HepG2 (cell line): ENCODE measurements at regions not wholly inside any gene's neighbourhood (a gene's known extent, or its start where the extent isn't known, plus 50 kb on each side); places are given as distances from the start of the nearest gene placed in this dataset.

Experiments
- ATAC-seq: fragments of 200-7000 bp; cut with Tn5 transposase; 3 replicates; pipeline ENCODE4 v1.9.1; 2020; ENCODE audit warnings: mild to moderate bottlenecking, moderate library complexity
- BruUV-seq: library from RNA; stranded (reverse); fragments of 400-500 nt; replicated peaks from 2 replicates; lab custom pipeline; 2021; lab: Mats Ljungman, UMichigan
- CTCF ChIA-PET: fragments of 300-600 bp; formaldehyde crosslinking; extraction: SDS; loops from one replicate; lab custom pipeline; 2021; ENCODE audit warnings: low total read pairs, inconsistent platforms, low intra/inter-chr PET ratio; lab: Yijun Ruan, JAX
- POLR2A ChIA-PET: fragments of 350-600 bp; sonication (Branson Sonifier 250); formaldehyde crosslinking; loops from one replicate; lab custom pipeline; 2020; ENCODE audit warnings: antibody characterized with exemption, inconsistent platforms; lab: Yijun Ruan, JAX
- DNase-seq: peaks from one replicate; pipeline ENCODE4 v3.0.0-alpha.2; 2015; ENCODE audit warnings: low spot score
- FAIRE-seq: peaks from 3 replicates; lab custom pipeline; 2011; peaks lifted over from hg19 to GRCh38; lab: Jason Lieb, UNC
- H2AFZ ChIP-seq: one replicate; pipeline ENCODE4 v1.6.1; 2011; ENCODE audit warnings: low read length, inconsistent platforms
- H3K27ac ChIP-seq: fragments of 300-600 bp; 3 replicates; pipeline ENCODE4 v1.8.0; 2011; ENCODE audit warnings: mixed run types, mild to moderate bottlenecking, mixed read lengths, low read length, inconsistent platforms; ENCODE audit not compliant: insufficient read depth; ENCODE audit errors: extremely low read length
- H3K27me3 ChIP-seq, 2 experiments: fragments of 200-600 bp in 1 of 2; 2 replicates in 1 of 2; 3 replicates in 1 of 2; pipeline versions ENCODE4 v1.6.0 to v1.8.0; 2011; ENCODE audit warnings: low read length in 2 of 2, mild to moderate bottlenecking in 2 of 2, moderate library complexity in 2 of 2, inconsistent platforms in 1 of 2; ENCODE audit not compliant: insufficient read depth in 2 of 2, control insufficient read depth in 1 of 2
- H3K36me3 ChIP-seq, 2 experiments: fragments of 200-600 bp in 1 of 2; replicated peaks in 1 of 2; 2 replicates in 1 of 2; 3 replicates in 1 of 2; pipeline versions ENCODE4 v1.5.1 to v1.8.0; 2011; ENCODE audit warnings: low read length in 2 of 2, inconsistent platforms in 1 of 2; ENCODE audit not compliant: insufficient read depth in 2 of 2, control insufficient read depth in 1 of 2
- H3K4me1 ChIP-seq: 2 replicates; pipeline ENCODE4 v1.5.1; 2012; ENCODE audit warnings: low read length, inconsistent platforms; ENCODE audit not compliant: insufficient read depth
- H3K4me2 ChIP-seq: 2 replicates; pipeline ENCODE4 v1.6.0; 2011; ENCODE audit warnings: low read depth, low read length, inconsistent platforms
- H3K4me3 ChIP-seq, 3 experiments: fragments of 200-600 bp in 1 of 3; sonication (generic), shearing (Covaris generic) in 1 of 3; replicated peaks in 1 of 3; 2 replicates each; pipeline ENCODE4 v1.5.1; 2011 to 2016; ENCODE audit warnings: low read length in 3 of 3, inconsistent platforms in 2 of 3, low read depth in 2 of 3, mild to moderate bottlenecking in 2 of 3, control low read depth in 1 of 3, mixed read lengths in 1 of 3; ENCODE audit not compliant: insufficient read depth in 1 of 3
- H3K79me2 ChIP-seq: one replicate; pipeline ENCODE4 v1.6.1; 2011; ENCODE audit warnings: low read length, inconsistent platforms; ENCODE audit not compliant: insufficient read depth
- H3K9ac ChIP-seq: 2 replicates; pipeline ENCODE4 v1.6.0; 2011; ENCODE audit warnings: mild to moderate bottlenecking, low read depth, low read length, inconsistent platforms; ENCODE audit not compliant: insufficient read depth
- H3K9me3 ChIP-seq: 2 replicates; pipeline ENCODE4 v1.5.1; 2012; ENCODE audit warnings: mild to moderate bottlenecking, low read length
- H4K20me1 ChIP-seq: 2 replicates; pipeline ENCODE4 v1.6.0; 2011; ENCODE audit warnings: inconsistent platforms, mild to moderate bottlenecking, low read length, moderate library complexity; ENCODE audit not compliant: insufficient read depth
- MBD4 ChIP-seq: IDR thresholded peaks from 2 replicates; pipeline ENCODE4 v1.6.1; 2012; ENCODE audit warnings: low read length, inconsistent platforms, borderline replicate concordance
- PAX8 ChIP-seq: sonication (generic); formaldehyde crosslinking; IDR thresholded peaks from 2 replicates; pipeline ENCODE4 v1.8.0; 2022; ENCODE audit warnings: mild to moderate bottlenecking, missing genetic modification reagents, borderline replicate concordance
- SMARCC2 ChIP-seq: fragments of 450-650 bp; IDR thresholded peaks from 2 replicates; pipeline ENCODE4 v1.6.1; 2017; ENCODE audit warnings: antibody characterized with exemption, mild to moderate bottlenecking
- SP140L ChIP-seq: sonication (generic); formaldehyde crosslinking; IDR thresholded peaks from 2 replicates; pipeline ENCODE4 v1.4.0; 2020; ENCODE audit warnings: missing genetic modification reagents, borderline replicate concordance
- ZNF124 ChIP-seq: sonication (generic); formaldehyde crosslinking; IDR thresholded peaks from 2 replicates; pipeline ENCODE4 v1.4.0; 2020; ENCODE audit warnings: missing genetic modification reagents
- ZNF263 ChIP-seq: sonication (generic); formaldehyde crosslinking; IDR thresholded peaks from 2 replicates; pipeline ENCODE4 v1.4.0; 2020; ENCODE audit warnings: missing genetic modification reagents
- ZNF33A ChIP-seq: sonication (generic); formaldehyde crosslinking; IDR thresholded peaks from 2 replicates; pipeline ENCODE4 v1.5.1; 2020; ENCODE audit warnings: missing genetic modification reagents, mild to moderate bottlenecking, moderate library complexity, borderline replicate concordance
- ZNF724P ChIP-seq: sonication (generic); formaldehyde crosslinking; IDR thresholded peaks from 2 replicates; pipeline ENCODE4 v1.8.0; 2022; ENCODE audit warnings: missing genetic modification reagents, borderline replicate concordance
- ZNF781 ChIP-seq: sonication (generic); formaldehyde crosslinking; IDR thresholded peaks from 2 replicates; pipeline ENCODE4 v1.5.1; 2020; ENCODE audit warnings: borderline replicate concordance, mild to moderate bottlenecking, missing genetic modification reagents; ENCODE audit errors: not compliant biosample characterization
- ZSCAN30 ChIP-seq: sonication (generic); formaldehyde crosslinking; IDR thresholded peaks from 2 replicates; pipeline ENCODE4 v1.5.0; 2020; ENCODE audit warnings: mild to moderate bottlenecking, missing genetic modification reagents
- WGBS: methylation state at CpG from one replicate; pipeline ENCODE4 v1.1.6; 2017; ENCODE audit warnings: low lambda C conversion rate; 5-methylcytosine and 5-hydroxymethylcytosine counted together
- in situ Hi-C: cut with HindIII; loops from 2 replicates; pipeline ENCODE4 v1.10.0; 2017; ENCODE audit warnings: low pct_unique_long_range_greater_than_20kb; ENCODE audit not compliant: extremely low pct_ligation_motif_present
- intact Hi-C: fragments of 100-400 bp; cut with micrococcal nuclease; formaldehyde crosslinking; loops from one replicate; pipeline ENCODE4 v1.10.0; 2022; ENCODE audit not compliant: unreplicated experiment
- TF ChIP-seq, protein P1 (sequence below): sonication (generic); formaldehyde crosslinking; IDR thresholded peaks from 2 replicates; pipeline ENCODE4 v1.5.1; 2020; ENCODE audit warnings: missing genetic modification reagents, mild to moderate bottlenecking, borderline replicate concordance
- TF ChIP-seq, protein P2 (sequence below): IDR thresholded peaks from 2 replicates; pipeline ENCODE4 v1.6.1; 2016; ENCODE audit warnings: mild to moderate bottlenecking, missing biosample characterization, missing genetic modification reagents
- TF ChIP-seq, protein P3 (sequence below): sonication (generic); formaldehyde crosslinking; conservative IDR thresholded peaks from 2 replicates; pipeline ENCODE4 v1.4.0; 2020; ENCODE audit warnings: missing genetic modification reagents
- TF ChIP-seq, protein P4 (sequence below): sonication (generic); formaldehyde crosslinking; IDR thresholded peaks from 2 replicates; pipeline ENCODE4 v1.5.0; 2020; ENCODE audit warnings: missing genetic modification reagents

DNA sequence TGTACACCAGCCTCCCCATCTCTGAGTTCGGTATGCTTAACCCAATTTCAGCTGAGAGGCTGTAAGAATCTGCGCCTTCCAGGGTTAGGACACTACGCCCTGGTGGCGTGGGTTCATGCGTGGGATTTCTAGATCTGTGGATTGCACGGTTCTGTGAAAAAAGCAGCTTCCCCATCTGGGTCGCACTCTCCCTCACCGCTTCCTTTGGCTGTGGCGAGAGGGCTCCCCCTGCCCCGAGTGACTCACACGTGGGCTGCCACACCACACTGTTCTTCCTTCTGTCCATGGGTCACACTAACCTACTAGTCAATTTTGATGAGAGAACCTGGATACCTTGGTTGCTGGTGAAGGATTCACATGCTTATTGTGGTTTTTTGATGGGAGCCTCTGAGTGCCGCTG is 256.0 kb upstream of the MAF start:
- no peak overlapping the region for H2AFZ ChIP-seq
- TF ChIP-seq SP140L (CRISPR knock-in tag) (no peak), ZNF724P (CRISPR knock-in tag) (no peak), ZSCAN30 (CRISPR knock-in tag) (no peak), ZNF263 (CRISPR knock-in tag) (no peak), SMARCC2 (no peak)
- DNase-seq (no peak), FAIRE-seq (no peak), ATAC-seq (no peak)
- H3K79me2 ChIP-seq, result no peaks in the 10 kb centered on the region
- no peak overlapping the region for H3K4me2 ChIP-seq
- ChIA-PET CTCF (no interaction called here), POLR2A (no interaction called here)
- peaks cover 48% of the 10 kb centered on the region for H3K9me3 ChIP-seq
- no peaks in the 10 kb centered on the region for H4K20me1 ChIP-seq
- H3K36me3 ChIP-seq, result no peaks in the 10 kb centered on the region
- no peak overlapping the region for H3K4me3 ChIP-seq
- intact Hi-C loops (no loop called here), in situ Hi-C loops (no loop called here)
- H3K27ac ChIP-seq, result no peak overlapping the region
- H3K9ac ChIP-seq, result no peak overlapping the region
- no TSS peak for BruUV-seq
- 56% methylated on average over 12 of the region's 12 CpGs for WGBS
- H3K27me3 ChIP-seq, result no peaks in the 10 kb centered on the region
- H3K4me1 ChIP-seq, result no peaks in the 10 kb centered on the region

DNA sequence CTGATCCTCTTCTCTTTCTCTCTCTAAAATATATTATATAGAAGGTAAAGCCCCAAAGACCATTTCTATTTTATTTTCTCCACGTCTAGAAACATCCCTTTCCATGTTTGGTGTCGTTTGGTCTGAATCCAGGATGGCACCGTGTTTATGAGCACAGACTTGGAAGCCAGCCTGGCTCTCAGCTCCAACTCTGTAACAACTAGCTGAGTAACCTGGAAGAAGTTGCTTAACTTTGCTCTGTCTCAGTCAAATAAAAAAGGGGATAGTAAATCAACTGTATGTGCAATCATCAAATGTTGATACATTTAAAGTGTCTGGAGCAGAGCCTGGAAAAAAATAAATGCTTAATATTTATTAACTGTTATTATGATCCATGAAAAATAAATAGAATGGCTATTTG is 249.8 kb upstream of the MAF start:
- Histone ChIP-seq H3K9me3 (peaks cover 27% of the 10 kb centered on the region; the same call in 1 of the 2 replicates), H3K79me2 (no peaks in the 10 kb centered on the region), H3K36me3 (no peaks in the 10 kb centered on the region), H3K9ac (no peak overlapping the region), H2AFZ (no peak overlapping the region), H3K4me1 (no peaks in the 10 kb centered on the region), H3K27me3 (no peaks in the 10 kb centered on the region), H3K4me3 (no peak overlapping the region), H3K4me2 (no peak overlapping the region), H3K27ac (no peak overlapping the region), H4K20me1 (no peaks in the 10 kb centered on the region)
- DNase-seq (no peak), ATAC-seq (no peak), FAIRE-seq (no peak)
- no TSS peak for BruUV-seq
- ChIA-PET CTCF (no interaction called here), POLR2A (no interaction called here)
- intact Hi-C loops (no loop called here), in situ Hi-C loops (no loop called here)
- 25% methylated on average over 3 of the region's 3 CpGs for WGBS
- no peak for TF ChIP-seq PAX8 (CRISPR knock-in tag)
- TF ChIP-seq ZNF781 (CRISPR knock-in tag), result no peak
- TF ChIP-seq, protein P1, sequence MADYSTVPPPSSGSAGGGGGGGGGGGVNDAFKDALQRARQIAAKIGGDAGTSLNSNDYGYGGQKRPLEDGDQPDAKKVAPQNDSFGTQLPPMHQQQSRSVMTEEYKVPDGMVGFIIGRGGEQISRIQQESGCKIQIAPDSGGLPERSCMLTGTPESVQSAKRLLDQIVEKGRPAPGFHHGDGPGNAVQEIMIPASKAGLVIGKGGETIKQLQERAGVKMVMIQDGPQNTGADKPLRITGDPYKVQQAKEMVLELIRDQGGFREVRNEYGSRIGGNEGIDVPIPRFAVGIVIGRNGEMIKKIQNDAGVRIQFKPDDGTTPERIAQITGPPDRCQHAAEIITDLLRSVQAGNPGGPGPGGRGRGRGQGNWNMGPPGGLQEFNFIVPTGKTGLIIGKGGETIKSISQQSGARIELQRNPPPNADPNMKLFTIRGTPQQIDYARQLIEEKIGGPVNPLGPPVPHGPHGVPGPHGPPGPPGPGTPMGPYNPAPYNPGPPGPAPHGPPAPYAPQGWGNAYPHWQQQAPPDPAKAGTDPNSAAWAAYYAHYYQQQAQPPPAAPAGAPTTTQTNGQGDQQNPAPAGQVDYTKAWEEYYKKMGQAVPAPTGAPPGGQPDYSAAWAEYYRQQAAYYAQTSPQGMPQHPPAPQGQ (CRISPR knock-in tag), result no peak
- TF ChIP-seq ZNF33A (CRISPR knock-in tag), result no peak
- TF ChIP-seq, protein P2, sequence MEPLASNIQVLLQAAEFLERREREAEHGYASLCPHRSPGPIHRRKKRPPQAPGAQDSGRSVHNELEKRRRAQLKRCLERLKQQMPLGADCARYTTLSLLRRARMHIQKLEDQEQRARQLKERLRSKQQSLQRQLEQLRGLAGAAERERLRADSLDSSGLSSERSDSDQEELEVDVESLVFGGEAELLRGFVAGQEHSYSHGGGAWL (CRISPR knock-in tag), result no peak
- TF ChIP-seq, protein P3, sequence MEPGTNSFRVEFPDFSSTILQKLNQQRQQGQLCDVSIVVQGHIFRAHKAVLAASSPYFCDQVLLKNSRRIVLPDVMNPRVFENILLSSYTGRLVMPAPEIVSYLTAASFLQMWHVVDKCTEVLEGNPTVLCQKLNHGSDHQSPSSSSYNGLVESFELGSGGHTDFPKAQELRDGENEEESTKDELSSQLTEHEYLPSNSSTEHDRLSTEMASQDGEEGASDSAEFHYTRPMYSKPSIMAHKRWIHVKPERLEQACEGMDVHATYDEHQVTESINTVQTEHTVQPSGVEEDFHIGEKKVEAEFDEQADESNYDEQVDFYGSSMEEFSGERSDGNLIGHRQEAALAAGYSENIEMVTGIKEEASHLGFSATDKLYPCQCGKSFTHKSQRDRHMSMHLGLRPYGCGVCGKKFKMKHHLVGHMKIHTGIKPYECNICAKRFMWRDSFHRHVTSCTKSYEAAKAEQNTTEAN (CRISPR knock-in tag), result no peak
- TF ChIP-seq ZNF124, result no peak
- no peak for TF ChIP-seq MBD4
- TF ChIP-seq, protein P4, sequence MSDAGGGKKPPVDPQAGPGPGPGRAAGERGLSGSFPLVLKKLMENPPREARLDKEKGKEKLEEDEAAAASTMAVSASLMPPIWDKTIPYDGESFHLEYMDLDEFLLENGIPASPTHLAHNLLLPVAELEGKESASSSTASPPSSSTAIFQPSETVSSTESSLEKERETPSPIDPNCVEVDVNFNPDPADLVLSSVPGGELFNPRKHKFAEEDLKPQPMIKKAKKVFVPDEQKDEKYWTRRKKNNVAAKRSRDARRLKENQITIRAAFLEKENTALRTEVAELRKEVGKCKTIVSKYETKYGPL (CRISPR knock-in tag), result no peak
